Skin epidermis (tissue), 12 donors: ENCODE measurements at regions not wholly inside any gene's neighbourhood (a gene's known extent, or its start where the extent isn't known, plus 50 kb on each side); places are given as distances from the start of the nearest gene placed in this dataset.
"Not testable (repeated sequence)": the region's sequence is repeated elsewhere in the genome, so short reads cannot be mapped to it uniquely, and the experiment has no call there.

Experiments
- H3K27ac ChIP-seq, 21 experiments: fragments of 200-600 bp; sonication (generic) in 11 of 21; one replicate each; pipeline ENCODE4 v1.5.0; 2020; ENCODE audit warnings: mild to moderate bottlenecking in 3 of 21, inconsistent platforms in 2 of 21, moderate library complexity in 2 of 21
- H3K4me3 ChIP-seq, 7 experiments: fragments of 200-600 bp; sonication (generic) in 2 of 7; one replicate each; pipeline ENCODE4 v1.5.0; 2020; ENCODE audit warnings: inconsistent platforms in 2 of 7, mild to moderate bottlenecking in 2 of 7, moderate library complexity in 1 of 7

DNA sequence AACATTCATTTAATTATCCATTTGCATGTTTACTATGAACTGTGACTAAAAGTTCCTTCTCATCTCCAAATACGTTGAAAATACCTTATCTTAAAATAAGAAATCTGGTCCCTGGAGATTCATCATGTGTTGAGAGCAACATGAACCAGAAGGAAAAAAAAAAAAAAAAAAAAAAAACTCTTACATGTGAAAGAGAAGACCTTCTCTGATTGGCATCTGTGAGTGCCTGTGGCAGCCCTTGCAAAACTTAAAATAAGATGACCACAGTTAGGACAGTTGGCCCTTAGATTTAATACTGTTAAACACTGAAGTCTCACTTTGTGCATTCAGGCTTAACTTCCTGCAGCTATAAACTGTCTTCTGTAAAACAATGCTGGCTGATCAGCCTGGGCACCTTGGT, 1395.2 kb upstream of the ADGRL4 start:
- H3K27ac ChIP-seq: no peak overlapping the region

DNA sequence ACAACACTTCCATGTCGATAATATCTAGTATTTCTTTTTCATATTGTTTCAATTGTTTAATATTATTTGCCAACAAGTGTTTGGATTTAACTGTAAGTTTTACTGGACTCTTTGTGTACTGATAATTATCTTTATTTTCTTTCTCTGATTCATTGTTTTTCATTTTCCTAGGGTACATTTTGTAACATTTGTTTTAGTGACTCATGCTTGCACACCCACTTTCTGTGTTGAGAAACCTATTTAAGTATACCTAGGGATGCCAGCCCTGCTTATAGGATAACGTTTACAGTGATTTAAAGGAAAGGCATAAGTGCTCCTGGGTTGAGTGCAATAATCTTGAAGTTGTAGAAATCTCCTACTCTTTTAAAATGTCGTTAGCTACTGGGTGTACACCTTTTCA, 1386.0 kb upstream of the ADGRL4 start:
- no peak overlapping the region for H3K4me3 ChIP-seq
- no peak overlapping the region for H3K27ac ChIP-seq

More for the DNA sequence above, 1395.2 kb upstream of the ADGRL4 start:
- H3K4me3 ChIP-seq: no peak overlapping the region

DNA sequence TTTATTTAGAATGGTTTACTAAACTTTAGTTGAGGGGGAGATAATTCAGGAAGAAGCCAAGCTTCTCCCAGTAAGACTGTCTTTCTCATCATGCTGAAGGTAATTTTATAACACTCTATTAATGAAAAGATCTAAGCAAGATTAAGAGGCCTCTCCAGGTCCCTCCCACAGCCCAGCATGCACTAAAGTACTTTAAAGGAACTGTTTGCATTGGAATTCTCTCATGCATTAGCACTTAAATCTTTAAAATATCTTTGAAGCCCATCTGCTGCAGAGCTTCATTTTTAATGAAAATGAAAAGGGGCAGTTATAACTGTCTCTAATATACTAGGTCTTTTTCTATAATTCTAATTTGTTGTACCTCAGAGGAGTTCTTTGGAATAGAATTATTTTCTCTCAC, 1379.1 kb upstream of the ADGRL4 start:
- H3K27ac ChIP-seq: no peak overlapping the region

DNA sequence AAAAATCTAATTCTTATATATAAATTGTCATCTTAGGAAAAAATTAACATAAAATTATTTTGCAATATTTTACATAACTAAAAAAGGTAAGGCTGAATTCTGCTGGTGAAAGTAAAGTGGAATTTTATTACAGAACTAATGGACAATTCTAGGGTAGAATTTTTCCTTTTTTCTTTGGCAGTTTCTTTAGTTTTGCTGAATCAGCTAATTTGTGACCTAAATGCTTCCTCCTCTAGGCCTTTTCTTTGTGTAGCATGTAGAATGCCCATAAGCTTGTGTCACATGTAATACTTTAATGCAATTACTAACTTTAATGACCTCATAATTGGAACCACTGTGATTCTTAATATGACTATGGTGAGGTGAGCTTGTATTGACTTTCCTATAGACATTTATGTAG, 1378.4 kb upstream of the ADGRL4 start:
- H3K4me3 ChIP-seq: no peak overlapping the region
- H3K27ac ChIP-seq: no peak overlapping the region

More for the DNA sequence above, 1379.1 kb upstream of the ADGRL4 start:
- H3K4me3 ChIP-seq: no peak overlapping the region

DNA sequence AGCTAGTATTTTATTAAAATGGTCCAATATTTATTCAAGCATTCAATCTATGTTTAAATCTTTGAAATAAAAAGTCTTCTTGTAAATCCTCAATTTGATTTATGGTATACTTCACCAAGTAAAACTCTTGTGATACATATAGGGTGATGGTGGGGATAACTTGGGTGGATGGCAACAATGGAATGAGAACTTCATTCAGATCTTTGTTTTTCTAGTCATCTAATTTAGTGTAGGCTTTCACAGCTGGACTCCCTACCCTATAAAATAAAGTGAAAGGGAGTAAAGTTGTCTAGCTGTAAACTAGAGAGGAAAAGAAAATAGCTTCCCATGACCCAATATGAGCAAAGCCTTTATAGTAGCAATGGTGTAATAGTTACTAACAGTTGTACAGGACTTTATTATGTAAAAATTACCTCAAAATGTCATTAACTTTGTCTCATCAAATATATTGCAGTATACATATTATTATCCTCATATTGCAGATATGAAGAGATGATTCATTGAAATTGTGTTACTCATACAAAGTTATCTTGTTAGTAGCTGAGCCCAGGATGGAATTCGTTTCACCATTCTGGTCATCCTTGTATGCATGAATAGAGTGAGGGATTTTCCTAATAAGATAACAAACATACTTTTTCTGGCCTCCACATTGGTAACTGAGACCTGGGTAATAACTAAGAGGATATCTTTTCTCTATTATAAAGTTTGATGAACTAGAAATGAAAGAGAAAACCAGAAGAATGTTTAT, 1377.7 kb upstream of the ADGRL4 start:
- no peak overlapping the region for H3K27ac ChIP-seq
- H3K4me3 ChIP-seq: no peak overlapping the region

DNA sequence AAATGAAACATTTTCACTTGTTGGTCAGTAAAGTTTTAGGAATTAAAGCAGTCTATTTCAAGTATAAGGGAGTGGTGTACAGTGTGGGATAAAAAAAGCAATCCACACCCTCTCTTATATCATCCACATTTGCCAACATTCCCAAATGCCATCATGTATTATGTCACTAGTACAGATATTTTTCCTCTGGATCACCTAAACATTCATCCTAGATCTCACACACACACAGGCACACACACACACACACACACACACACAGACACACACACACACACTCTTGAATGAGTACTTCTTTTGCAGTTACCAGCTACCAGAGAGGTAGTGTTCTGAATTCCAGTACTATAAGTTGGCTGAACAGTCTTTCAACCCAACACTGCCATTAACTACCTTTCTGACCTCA, 1369.1 kb upstream of the ADGRL4 start:
- Histone ChIP-seq H3K4me3 (no peak overlapping the region), H3K27ac (no peak overlapping the region)

DNA sequence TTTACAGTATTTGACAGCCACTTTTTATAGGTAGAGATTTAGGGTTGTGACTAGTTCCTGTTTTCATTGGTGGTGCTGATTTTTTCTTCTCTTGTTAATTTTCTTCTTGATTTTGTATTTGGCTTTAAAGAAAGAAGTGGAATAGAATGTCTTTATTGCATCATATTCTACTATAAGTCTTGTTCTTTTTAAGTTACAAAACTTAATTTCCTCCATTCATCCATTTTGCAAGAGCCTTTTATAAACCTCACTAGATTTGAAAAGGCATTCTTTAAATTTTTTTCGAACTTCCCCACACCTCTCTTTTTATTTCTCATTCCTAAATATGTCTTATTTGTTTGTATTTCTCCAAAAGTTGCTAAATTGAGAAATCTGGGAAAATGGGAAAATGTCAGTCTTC, 1368.6 kb upstream of the ADGRL4 start:
- Histone ChIP-seq H3K27ac (no peak overlapping the region), H3K4me3 (no peak overlapping the region)

DNA sequence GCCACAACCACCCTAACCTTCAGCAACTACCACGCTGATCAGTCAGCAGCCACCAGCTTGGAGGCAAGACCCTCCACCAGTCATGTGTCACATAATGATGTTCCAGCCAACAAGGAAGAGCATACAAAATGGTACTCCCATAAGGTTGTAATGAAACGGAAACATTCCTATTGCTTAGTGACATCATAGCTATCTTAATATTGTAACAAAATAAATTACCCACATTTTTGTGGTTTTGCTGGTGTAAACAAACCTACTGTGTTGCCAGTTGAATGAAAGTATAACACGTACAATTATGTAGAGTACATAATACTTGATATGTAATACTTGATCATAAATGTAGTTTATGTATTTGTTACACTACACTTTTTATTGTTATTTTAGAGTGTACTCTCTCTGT, 1363.2 kb upstream of the ADGRL4 start:
- no peak overlapping the region for H3K4me3 ChIP-seq
- H3K27ac ChIP-seq: no peak overlapping the region

DNA sequence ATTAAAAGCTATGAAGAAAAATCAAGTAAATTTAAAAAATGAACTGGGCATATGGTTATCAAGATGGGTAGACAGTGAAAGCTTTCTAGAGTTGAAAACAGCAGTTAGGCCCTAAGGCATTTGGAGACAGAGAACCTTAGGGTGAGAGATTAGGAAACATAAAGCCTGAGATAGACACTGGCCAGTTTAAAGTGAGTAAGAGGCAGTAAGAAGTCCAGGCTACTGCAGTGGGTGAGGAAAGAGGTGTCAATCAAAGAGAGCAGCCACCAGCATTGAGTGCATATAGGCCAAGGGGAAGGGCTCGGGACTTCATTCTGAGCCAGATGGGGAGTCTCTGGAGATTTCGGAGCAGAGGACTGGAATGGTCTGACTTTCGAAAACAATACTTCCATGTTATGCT, 1360.5 kb upstream of the ADGRL4 start:
- no peak overlapping the region for H3K27ac ChIP-seq

DNA sequence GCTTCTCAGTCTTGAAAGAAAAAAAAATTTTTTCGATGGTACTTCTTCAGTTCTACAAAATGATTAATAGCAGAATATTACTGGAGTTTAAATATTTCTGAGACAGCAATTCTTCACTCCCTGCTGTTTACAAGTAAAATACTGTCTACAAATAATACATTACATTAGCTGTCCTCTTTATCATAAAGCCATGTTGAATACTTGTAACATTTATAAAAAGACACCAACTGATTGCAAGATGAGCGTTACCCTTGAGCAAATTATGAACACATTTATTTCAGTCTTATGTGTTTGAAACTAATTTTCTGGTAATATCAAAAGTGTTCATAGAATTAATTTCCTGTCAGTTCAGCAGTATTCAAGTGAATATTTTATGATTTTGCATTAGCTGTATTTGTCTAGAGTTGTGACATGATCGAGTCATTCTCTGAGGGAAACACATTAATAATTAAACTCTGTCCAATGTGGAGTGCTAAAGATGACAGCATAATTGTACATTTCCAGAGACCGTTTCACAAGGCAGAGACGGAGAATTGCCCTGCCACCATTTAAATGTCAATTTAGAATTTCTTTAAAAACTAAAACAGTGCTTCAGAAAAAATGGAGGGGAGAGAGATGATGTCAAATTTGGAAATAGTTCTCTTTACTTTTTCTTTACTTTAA, 1359.0 kb upstream of the ADGRL4 start:
- H3K4me3 ChIP-seq: no peak overlapping the region
- no peak overlapping the region for H3K27ac ChIP-seq

More for the DNA sequence above, 1360.5 kb upstream of the ADGRL4 start:
- no peak overlapping the region for H3K4me3 ChIP-seq

DNA sequence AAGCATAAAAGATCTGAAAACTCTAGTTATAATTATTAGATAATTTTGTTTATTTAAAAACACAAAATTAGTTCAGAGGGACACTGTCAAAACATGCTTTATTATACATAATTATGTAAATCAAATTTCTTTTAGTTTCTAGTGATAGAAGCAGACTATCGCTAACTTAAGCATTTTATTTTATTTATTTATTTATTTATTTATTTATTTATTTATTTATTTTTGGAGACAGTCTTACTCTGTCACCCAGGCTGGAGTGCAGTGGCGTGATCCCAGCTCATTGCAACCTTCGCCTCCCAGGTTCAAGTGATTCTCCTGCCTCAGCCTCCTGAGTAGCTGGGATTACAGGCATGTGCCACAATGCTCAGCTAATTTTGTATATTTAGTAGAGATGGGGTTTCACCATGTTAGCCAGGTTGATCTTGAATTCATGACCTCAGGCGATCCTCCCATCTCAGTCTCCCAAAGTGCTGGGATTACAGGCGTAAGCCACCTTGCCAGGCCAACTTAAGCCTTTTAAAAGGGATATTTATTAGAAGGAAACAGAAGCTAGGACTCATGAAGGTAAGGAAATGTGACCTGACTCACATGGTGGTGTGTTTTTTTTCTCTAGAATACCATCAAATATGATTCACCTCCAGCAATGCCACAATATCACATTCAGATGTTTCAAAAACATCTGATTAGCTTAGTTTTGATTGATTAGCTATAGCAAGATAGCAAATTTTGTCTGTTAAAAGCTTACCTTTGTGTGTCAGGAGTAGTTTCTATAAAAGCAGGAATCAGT, 1357.4 kb upstream of the ADGRL4 start:
- no peak overlapping the region for H3K27ac ChIP-seq
- H3K4me3 ChIP-seq: no peak overlapping the region

DNA sequence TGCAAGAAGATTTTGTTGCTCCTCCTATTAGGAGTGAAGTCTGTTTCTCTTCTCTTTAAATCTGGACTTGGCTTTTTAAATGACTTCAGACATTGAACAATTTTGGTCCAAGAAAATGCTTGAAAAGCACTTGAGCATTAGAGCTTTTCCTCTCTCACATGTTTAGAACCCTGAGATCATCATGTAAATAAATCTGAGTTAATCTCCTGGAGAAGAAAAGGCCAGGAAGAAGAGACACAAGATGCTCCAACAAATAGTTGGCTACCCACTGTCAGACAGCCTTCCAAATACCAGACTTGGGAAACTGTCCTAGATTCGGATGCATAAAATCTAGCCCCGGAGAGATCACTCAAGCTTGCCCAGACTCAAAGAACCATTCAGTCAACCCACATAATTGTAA, 1353.1 kb upstream of the ADGRL4 start:
- Histone ChIP-seq H3K4me3 (no peak overlapping the region), H3K27ac (no peak overlapping the region)

DNA sequence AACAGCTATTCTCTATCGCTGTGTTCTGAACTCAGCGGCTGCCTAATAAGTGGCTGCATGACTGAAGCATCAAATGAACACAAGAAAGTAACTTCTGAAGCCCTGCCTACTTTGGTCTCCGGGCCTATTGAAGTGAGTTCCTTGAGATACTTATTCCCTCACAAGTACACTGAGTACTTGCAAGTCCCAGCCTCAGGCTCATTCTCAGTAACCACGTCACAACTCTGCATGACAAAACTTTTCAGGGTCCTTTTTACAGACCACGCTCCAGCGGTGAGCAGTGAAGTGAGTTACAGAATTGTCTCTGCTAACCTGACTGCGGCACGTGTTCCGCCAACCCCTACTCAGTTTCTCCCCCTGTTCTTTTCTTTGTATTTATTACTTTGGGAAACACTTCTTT, 1342.7 kb upstream of the ADGRL4 start:
- H3K4me3 ChIP-seq: no peak overlapping the region
- no peak overlapping the region for H3K27ac ChIP-seq

DNA sequence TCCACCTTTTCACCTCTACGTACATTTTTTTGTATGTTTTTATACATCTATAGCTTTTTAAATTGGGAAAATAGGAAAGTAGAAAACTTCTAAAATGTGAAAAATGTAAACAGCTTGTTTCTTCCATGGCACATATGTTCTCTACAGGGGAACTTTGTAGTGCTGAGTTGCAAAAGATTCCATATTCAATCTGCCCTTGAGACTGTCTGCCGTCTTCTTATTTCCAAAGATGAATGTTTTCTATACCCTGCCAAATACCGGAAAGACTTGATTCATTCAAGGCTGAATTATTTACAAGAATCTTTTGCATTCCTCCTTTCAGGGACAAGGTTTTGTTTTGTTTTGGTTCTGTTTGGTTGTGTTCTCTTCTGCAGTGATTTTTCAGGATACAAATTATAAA, 1334.5 kb upstream of the ADGRL4 start:
- Histone ChIP-seq H3K27ac (no peak overlapping the region), H3K4me3 (no peak overlapping the region)

DNA sequence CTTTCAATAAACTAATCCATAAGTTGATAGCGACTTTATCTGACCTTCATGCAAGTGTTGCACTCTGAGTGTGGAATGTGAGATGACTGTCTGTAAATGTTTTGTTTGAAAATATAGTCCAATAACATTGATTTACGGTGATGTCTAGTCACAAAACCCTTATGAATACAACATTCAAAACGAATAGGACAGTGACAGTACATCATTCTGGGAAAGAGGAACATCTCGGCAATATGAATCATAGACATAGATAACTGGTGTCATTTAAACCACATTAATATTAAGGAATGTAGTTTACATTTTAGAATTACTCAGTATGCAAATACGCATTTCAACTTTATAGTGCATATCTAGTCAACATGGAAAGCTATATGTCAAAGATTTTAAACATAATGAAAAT, 1311.6 kb upstream of the ADGRL4 start:
- H3K4me3 ChIP-seq: no peak overlapping the region
- H3K27ac ChIP-seq: no peak overlapping the region

DNA sequence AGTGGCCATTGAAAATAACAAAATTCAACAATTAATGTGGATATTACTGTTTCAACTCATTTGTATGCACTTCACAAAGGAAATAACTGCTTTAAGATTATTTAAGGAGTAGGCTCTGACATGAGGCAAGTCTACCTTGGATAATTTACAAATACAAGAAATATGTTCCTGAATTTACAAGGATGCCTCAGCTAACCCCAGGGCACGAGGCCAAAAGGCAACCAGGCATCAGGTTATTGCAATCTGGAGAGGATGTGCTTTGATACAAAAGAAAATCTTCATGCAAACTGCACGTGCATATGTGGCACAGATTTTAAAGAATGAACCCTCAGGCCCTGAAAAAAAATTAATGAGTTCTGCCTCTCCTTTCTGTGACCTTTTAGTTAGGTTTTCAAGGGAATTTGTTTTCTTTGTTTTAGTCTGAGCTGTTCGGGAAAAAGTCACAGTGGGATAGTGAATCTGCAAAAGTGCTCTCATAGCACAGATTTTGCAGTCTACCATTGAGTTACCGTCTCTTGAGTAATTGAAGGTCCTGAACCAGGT, 1304.2 kb upstream of the ADGRL4 start:
- Histone ChIP-seq H3K27ac (no peak overlapping the region), H3K4me3 (no peak overlapping the region)

DNA sequence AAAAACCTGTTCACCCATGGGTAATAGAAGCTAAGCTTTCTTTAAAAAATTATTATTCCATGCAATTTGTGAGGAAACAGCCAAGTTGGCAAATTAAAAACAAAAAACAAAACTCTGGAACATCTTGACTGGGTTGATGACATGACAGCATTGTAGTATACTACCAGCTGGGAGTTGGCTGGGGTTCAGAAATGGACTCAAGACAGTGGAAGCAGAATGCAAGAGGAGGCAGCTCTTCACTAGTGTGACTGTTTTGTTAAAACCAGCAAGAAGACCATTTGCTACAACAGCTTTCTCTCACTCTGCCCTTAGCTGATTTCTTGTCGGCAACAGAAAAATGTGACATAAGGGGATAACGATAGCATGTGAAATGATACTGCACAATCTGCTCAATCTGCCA, 1298.9 kb upstream of the ADGRL4 start:
- Histone ChIP-seq H3K4me3 (no peak overlapping the region), H3K27ac (no peak overlapping the region)

DNA sequence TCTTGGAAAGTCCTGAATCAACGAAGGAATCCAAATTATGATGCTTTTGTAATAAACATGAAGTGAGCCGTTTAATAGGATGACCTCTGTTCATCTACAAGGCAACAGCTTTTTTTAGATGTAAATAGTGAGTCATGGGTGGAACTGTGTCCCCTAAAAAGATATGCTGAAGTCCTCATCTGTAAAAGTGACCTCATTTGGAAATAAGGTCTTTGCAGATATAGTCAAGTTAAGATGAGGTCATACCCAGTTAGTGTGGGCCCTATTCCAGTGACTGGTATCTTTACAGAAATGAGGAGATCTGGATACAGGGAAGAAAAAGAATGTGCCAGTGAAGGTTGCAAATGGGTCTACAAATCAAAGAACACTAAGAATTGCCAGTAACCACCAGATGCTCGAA, 1287.3 kb upstream of the ADGRL4 start:
- H3K4me3 ChIP-seq: no peak overlapping the region
- no peak overlapping the region for H3K27ac ChIP-seq

DNA sequence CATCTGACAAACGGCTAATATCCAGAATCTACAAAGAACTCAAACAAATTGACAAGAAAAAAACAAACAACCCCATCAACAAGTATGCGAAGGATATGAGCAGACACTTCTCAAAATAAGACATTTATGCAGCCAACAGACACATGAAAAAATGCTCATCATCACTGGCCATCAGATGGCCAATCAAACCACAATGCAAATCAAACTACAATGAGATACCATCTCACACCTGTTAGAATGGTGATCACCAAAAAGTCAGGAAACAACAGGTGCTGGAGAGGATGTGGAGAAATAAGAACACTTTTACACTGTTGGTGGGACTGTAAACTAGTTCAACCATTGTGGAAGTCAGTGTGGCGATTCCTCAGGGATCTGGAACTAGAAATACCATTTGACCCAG, 1282.2 kb upstream of the ADGRL4 start:
- H3K27ac ChIP-seq, H3K4me3 ChIP-seq: not testable (repeated sequence)

DNA sequence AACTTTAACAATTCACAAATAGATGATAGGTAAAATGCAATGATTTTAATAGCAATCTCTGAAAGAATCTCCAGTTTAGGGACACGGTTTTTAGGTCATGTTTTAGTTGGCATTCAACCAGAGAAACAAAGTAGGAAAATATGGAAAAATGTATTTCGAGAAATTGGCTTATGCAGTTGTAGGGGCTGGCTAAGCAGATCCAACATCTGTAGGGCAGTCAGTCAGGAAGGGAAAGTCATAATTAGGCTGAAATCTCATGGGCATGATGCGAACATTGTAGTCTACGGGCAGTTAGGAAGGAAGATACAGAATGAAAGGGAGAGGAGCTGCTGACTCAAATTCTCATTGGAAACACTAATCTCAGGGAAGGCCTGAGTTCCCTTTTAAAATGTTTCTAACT, 1276.0 kb upstream of the ADGRL4 start:
- H3K27ac ChIP-seq: no peak overlapping the region
- no peak overlapping the region for H3K4me3 ChIP-seq

DNA sequence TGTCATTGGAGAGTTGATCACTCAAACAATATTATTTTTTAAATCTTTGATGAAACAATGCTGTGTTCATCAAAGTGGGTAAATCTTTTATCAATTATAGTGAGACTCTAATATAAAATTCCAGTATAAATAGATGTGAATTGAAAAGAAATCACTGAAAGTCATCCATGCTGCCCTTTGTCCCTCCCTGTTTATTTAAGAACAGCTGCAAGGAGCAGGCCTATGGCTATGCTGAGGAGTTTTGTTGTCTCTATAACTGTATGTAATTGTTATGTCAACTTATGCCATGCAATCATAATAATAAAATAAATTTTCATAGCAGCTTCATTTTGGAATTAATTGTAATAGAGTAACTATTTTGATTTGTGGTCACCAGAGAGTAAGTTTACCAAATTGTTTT, 1272.4 kb upstream of the ADGRL4 start:
- no peak overlapping the region for H3K4me3 ChIP-seq
- no peak overlapping the region for H3K27ac ChIP-seq
